AG08396 (cell line): ENCODE measurements at regions not wholly inside any gene's neighbourhood (a gene's known extent, or its start where the extent isn't known, plus 50 kb on each side); places are given as distances from the start of the nearest gene placed in this dataset.

Experiments used
- DNase-seq: peaks from one replicate; pipeline ENCODE4 v3.0.0; 2012; ENCODE audit warnings: low spot score, mixed read lengths

DNA sequence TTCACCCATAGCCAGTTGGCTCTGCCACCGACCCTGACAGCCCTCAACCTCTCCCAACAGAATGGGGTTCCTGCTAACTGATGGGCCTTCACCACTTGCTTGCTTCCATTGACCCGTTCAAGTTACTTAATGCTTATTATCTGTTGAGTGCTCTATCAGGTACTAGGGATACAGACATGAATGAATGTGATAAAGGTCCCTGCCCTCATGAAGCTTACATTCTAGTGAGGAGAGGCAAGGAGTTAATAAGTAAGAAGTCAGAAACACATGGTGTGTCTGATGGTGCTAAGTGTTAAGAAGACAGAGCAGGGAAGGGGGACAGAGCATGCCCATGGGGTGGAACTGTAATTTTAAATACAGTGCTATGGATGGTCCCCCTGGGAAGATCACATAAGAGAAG lies 107.5 kb upstream of the JUN start:
- no peak for DNase-seq

DNA sequence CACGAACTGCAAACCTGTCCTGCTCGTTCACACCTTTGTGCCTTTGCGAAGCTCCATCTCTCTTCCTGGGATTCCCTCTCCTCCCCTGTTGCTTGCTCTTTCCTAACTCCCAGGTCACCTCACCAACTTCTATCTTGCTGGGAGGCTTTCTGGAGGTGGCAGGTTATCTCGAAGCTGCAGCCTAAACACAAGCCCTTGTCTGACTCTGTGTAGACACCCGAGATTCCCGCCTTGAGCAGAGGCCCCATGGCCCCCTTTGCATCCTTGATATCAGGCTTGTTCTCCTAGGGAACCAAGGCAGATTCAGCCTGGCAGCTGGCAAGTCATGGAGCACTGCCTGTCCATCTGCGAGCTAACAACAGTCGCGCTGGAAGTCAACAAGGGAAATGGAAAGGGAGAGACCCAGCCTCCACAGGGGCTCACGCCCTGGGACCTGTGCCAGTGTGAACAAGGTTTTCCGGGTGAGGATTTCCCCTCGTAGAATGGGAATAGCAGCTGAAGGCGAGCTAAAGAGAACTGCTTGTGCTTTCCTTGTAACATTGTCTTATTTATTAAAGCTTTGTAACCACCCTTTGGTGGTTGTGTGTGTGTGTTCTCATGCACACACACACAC lies 109.5 kb upstream of the JUN start:
- DNase-seq = no peak

DNA sequence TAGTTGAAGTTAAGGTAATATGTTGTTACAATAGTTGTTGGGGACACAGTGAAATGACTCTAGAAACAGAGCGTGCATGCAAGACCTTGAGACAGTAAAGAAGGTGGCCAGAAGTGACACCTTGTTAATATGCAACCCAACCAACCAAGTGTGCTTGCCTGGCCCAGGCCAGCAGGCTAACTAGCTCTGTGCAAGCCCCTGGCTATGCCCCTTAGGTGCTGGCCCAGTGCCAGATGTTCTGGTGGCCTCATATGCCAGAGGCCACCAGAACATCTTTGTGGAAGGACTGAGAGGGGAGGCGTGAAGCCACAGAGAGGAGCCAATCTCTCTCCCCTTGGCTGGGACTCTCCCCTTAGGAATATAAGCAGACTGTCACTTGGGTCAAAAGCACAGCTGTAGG lies 111.2 kb upstream of the JUN start:
- no peak for DNase-seq

DNA sequence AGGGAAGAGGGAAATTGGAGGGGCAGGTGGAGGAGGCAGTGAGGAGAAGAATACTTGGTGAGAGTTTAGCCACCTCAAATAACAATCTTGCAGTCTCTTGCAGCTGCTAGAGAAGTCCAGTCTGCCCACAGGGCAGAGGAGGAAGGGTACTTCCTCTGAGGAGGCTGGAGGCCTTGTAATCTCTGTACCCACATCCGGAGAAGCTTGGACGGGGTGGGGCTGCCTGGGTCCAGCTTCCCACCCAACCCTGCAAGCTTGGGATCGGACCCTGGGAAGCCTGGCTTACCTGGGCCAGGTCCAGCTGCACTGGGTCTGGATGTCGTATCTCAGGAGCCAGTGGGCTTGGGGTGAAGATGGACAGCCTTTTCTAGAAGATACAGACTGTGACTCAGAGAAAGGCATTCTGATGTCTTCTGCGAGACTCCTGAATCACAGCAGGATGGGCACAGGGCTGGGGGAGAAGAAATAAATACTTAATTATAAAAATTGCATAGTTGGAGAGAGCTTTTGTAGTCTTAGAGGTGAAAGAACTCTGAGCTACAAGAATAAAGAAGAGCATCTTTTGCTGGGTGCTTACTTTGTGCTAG lies 111.8 kb upstream of the JUN start:
- DNase-seq = no peak

- DNase-seq = peak; percentile 39
Measured at GRCh38 chr1:58896246-58897183, 112.7 kb upstream of the JUN start.

DNA sequence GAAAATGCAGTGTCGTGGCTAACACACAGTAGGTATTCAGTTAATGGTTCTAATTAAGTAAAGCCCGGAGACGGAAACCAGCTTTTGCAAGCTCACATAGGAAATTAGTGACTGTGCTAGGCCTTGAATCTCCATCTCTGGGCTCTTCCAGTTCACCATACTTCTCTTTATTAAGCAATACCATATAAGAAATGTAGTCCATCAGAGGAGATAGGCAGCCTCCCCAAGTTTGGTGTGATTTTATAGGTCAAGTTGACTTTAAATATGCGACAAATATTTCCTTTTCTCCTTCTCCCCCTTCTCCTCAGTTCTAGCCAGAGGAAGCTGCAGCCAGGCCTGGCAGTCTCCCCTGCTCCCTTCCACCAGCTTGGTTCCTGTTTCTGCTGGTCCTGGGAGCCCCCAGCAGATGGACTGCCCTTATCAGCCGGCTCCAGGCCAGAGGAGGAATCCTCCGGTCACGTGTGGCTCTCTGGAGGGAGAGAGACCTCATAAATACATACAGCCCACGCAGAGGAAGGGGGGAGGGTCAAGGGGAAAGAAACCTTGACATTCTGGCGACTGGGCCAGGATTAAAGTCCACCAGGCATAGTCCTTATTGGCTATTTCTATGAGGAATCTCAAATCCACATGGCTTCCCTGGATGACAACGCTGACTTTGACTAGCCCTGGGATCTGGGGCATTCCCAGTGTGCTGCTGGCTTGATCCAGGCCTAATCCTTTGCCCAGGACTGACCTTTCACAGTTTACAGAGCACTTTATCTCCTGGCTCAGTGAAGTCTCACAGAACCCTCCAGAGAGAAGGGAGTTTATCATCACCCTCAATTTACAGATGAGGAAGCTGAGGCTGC lies 115.1 kb upstream of the JUN start:
- no peak for DNase-seq

- no peak for DNase-seq
Measured at GRCh38 chr1:58899587-58900271, 115.9 kb upstream of the JUN start.

GRCh38 chr1:58900396-58900795 lies 116.5 kb upstream of the JUN start:
- DNase-seq = no peak

DNA sequence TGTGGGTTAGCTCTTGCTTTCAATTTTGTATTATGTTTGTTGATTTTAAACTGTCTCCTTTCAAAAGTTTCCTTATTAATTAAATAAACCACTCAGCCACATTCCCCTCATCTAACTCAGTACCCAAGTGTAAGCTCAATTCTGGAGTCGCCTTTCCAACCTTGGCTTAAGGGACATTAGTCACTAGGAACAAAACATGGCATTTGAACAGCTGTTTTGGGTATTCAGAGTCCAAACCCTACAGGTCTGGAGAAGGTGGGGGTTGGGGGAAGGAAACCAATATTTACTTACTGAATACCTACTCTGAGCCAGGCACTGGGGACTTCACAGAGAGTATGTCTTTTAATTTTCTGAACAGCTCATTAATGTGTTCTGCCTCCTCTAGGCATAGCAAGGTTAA lies 117.2 kb upstream of the JUN start:
- DNase-seq = no peak

GRCh38 chr1:58902830-58903513 lies 119.1 kb upstream of the JUN start:
- DNase-seq = no peak

- DNase-seq = peak; percentile 94
Measured at GRCh38 chr1:58903514-58904298, 119.9 kb upstream of the JUN start.

- DNase-seq = no peak
Measured at GRCh38 chr1:58904299-58905125, 120.7 kb upstream of the JUN start.

GRCh38 chr1:58905126-58905490 lies 121.3 kb upstream of the JUN start:
- DNase-seq = no peak

- DNase-seq = no peak
Measured at GRCh38 chr1:58905628-58906221, 121.9 kb upstream of the JUN start.

- no peak for DNase-seq
Measured at GRCh38 chr1:58907398-58907797, 123.6 kb upstream of the JUN start.

DNA sequence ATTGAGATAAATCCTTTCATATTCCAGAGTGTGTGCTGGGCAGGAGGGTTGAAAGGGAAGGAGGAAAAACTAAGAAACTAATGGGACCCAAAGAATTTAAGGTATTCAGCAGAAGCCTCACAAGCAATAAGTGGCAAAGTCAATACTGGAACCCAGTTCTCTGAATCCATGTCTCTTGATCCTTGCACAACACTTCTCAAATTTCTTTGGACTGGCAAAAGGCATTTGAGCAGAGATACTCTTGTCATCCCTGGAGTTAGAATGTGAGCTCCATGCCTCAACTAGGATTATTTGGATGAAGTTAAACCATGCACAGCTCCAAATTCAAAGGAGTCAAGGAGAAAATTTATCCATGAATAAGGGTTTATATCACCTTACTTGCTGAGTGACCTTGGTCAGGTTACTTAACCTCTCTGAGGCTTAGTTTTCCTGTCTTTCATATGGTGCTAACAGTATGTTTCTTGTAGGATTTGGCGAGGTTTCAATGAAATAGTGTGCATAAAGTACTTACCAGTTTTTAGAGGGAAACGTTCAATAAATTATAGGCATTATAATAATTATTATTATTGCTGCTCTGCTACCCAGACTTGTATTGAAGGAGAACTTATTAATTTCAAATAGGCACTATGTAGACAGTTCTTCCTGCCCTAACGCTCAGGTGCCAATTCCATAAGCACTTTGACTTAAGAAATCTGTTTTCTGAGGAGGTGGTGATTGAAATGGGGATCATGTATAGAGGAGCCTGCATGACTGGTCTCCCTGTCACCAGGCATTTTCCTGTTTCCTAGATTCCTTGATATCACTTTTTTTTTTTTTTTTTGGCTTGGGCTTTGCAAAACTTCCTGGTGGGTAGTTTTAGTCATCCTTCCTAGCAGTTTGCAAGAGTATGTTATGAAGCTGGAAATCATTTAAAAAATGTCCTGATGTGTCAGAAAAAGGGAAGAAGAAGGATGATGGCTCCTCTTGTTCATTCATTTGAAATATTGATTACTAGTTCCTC lies 125.0 kb upstream of the JUN start:
- peak; percentile 71 for DNase-seq

DNA sequence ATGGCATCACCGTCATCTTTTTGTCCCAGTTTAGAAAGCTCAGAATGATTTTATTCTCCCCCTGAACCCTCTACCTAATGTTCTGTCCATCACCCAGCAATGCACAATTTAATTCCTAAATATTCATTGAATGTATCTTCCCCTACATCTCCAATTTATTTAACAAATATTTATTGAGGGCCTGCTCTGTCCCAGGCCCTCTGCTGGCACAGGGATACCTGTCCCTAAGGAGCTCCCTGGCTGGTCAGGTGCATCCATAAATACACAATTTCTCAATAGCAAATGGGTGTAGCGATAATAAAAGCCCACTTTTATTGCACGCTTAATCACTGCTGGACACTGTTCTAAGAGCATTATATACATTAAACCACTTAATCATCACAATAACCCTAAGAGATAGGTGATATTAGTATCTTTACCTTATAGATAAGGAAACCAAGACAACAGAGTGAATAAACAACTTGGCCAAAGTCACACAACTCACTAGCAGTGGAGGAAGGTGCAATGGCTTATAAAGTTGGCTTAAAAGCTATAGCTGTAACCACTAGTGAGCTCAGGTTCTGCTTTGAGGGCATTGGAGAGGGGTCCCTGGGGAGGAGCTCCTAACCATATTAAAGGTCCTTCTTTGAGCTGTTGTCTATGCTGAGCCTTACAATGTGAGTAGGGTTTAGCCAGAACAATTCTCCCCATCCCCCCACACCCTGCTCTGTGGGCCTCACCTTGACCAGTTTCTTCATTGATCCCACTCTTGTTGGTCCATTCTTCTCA lies 126.3 kb upstream of the JUN start:
- no peak for DNase-seq
